K562 (cell line): ENCODE measurements at regions not wholly inside any gene's neighbourhood (a gene's known extent, or its start where the extent isn't known, plus 50 kb on each side); places are given as distances from the start of the nearest gene placed in this dataset.

Source experiments
- ATAC-seq: fragments of 200-7000 bp; cut with Tn5 transposase; 3 replicates; pipeline ENCODE4 v1.9.1; 2020; ENCODE audit warnings: moderate library complexity
- BruUV-seq: library from RNA; stranded (reverse); fragments of 400-500 nt; replicated peaks from 2 replicates; lab custom pipeline; 2021; lab: Mats Ljungman, UMichigan
- CTCF ChIA-PET: fragments of 300-600 bp; formaldehyde crosslinking; extraction: SDS; loops from one replicate; lab custom pipeline; 2021; ENCODE audit warnings: low intra/inter-chr PET ratio; lab: Yijun Ruan, JAX
- POLR2A ChIA-PET: fragments of 300-600, 350-650 bp; sonication (Branson Sonifier 250); formaldehyde crosslinking; extraction: SDS; loops from one replicate; lab custom pipeline; 2021; ENCODE audit warnings: antibody characterized with exemption, inconsistent platforms; lab: Yijun Ruan, JAX
- DNase-seq, 4 experiments: peaks; one replicate each; pipeline versions ENCODE4 v3.0.0 to v3.0.0-alpha.2; 2011 to 2018; ENCODE audit warnings: low spot score in 3 of 4, mixed read lengths in 3 of 4; ENCODE audit errors: extremely low read depth in 1 of 4
- FAIRE-seq: peaks from 2 replicates; lab custom pipeline; 2011; peaks lifted over from hg19 to GRCh38; lab: Jason Lieb, UNC
- H2AFZ ChIP-seq: 2 replicates; pipeline ENCODE4 v1.6.0; 2011; ENCODE audit warnings: low read depth, low read length, control low read depth, inconsistent platforms
- H3K27ac ChIP-seq: fragments of 200-600 bp; 3 replicates; pipeline ENCODE4 v1.8.0; 2011; ENCODE audit warnings: low read depth, mild to moderate bottlenecking, control low read depth, inconsistent platforms, low read length, moderate library complexity, mixed read lengths; ENCODE audit errors: extremely low read depth
- H3K27me3 ChIP-seq, 2 experiments: fragments of 300-600 bp in 1 of 2; 2 replicates in 1 of 2; 3 replicates in 1 of 2; pipeline versions ENCODE4 v1.6.0 to v1.8.0; 2011; ENCODE audit warnings: inconsistent platforms in 2 of 2, low read length in 2 of 2, mild to moderate bottlenecking in 1 of 2, mixed read lengths in 1 of 2, moderate library complexity in 1 of 2; ENCODE audit not compliant: control insufficient read depth in 2 of 2, insufficient read depth in 2 of 2
- H3K36me3 ChIP-seq: fragments of 300-600 bp; 3 replicates; pipeline ENCODE4 v1.8.0; 2011; ENCODE audit warnings: mild to moderate bottlenecking, low read length, inconsistent platforms; ENCODE audit not compliant: control insufficient read depth, insufficient read depth
- H3K4me1 ChIP-seq, 2 experiments: fragments of 200-600 bp in 1 of 2; replicated peaks in 1 of 2; 2 replicates in 1 of 2; 3 replicates in 1 of 2; pipeline versions ENCODE4 v1.5.1 to v1.8.0; 2011; ENCODE audit warnings: inconsistent platforms in 2 of 2, low read length in 2 of 2, mild to moderate bottlenecking in 1 of 2, mixed read lengths in 1 of 2, moderate library complexity in 1 of 2; ENCODE audit not compliant: control insufficient read depth in 2 of 2, insufficient read depth in 2 of 2
- H3K4me2 ChIP-seq: 2 replicates; pipeline ENCODE4 v1.6.1; 2011; ENCODE audit warnings: low read length, control low read depth, inconsistent platforms, mixed read lengths; ENCODE audit not compliant: insufficient read depth
- H3K4me3 ChIP-seq: fragments of 200-600 bp; sonication (generic), shearing (Covaris generic); 2 replicates; pipeline ENCODE4 v1.5.1; 2016; ENCODE audit warnings: control low read depth, inconsistent platforms
- H3K79me2 ChIP-seq: fragments of 200-600 bp; 3 replicates; pipeline ENCODE4 v1.8.0; 2011; ENCODE audit warnings: low read length, inconsistent platforms; ENCODE audit not compliant: control insufficient read depth, insufficient read depth
- H3K9ac ChIP-seq, 2 experiments: 2 replicates each; pipeline versions ENCODE4 v1.6.0 to v1.6.1; 2011; ENCODE audit warnings: low read depth in 2 of 2, low read length in 2 of 2, control low read depth in 1 of 2, inconsistent platforms in 1 of 2, mild to moderate bottlenecking in 1 of 2, mixed read lengths in 1 of 2; ENCODE audit not compliant: insufficient read depth in 1 of 2
- H3K9me1 ChIP-seq: one replicate; pipeline ENCODE4 v1.6.0; 2011; ENCODE audit warnings: inconsistent platforms, mild to moderate bottlenecking, low read length, moderate library complexity; ENCODE audit not compliant: control insufficient read depth, insufficient read depth
- H3K9me3 ChIP-seq: replicated peaks from 2 replicates; pipeline ENCODE4 v1.5.1; 2011; ENCODE audit warnings: low read depth, low read length, inconsistent platforms; ENCODE audit not compliant: control insufficient read depth, insufficient read depth
- H4K20me1 ChIP-seq: replicated peaks from 2 replicates; pipeline ENCODE4 v1.6.1; 2011; ENCODE audit warnings: low read length, inconsistent platforms, mixed read lengths; ENCODE audit not compliant: control insufficient read depth, insufficient read depth
- ATF3 ChIP-seq, 2 experiments: fragments of 450-650 bp in 1 of 2; sonication (generic) in 1 of 2; formaldehyde crosslinking in 1 of 2; IDR thresholded peaks in 1 of 2; conservative IDR thresholded peaks in 1 of 2; 2 replicates each; pipeline versions ENCODE4 v1.6.1 to v1.8.1; 2016 to 2023; ENCODE audit warnings: mild to moderate bottlenecking in 2 of 2, moderate library complexity in 2 of 2, inconsistent platforms in 1 of 2, missing genetic modification reagents in 1 of 2
- BDP1 ChIP-seq: IDR thresholded peaks from 3 replicates; pipeline ENCODE4 v1.6.1; 2011; ENCODE audit not compliant: insufficient read length, insufficient read depth
- CBX5 ChIP-seq: IDR thresholded peaks from 2 replicates; pipeline ENCODE4 v1.6.1; 2014; ENCODE audit warnings: low read depth, borderline replicate concordance
- FIP1L1 ChIP-seq: fragments of 200-400 bp; formaldehyde crosslinking; IDR thresholded peaks from 2 replicates; pipeline ENCODE4 v1.6.1; 2018; ENCODE audit warnings: mild to moderate bottlenecking, low read depth, low read length; ENCODE audit not compliant: poor library complexity, severe bottlenecking
- HDAC1 ChIP-seq, 2 experiments: fragments of 450-650 bp; IDR thresholded peaks; 2 replicates each; pipeline ENCODE4 v1.6.1; 2016 to 2017; ENCODE audit warnings: inconsistent platforms in 1 of 2, mild to moderate bottlenecking in 1 of 2, moderate library complexity in 1 of 2
- HNRNPH1 ChIP-seq: fragments of 200-400 bp; formaldehyde crosslinking; optimal IDR thresholded peaks from 2 replicates; pipeline ENCODE3; 2017; ENCODE audit warnings: low read depth, mild to moderate bottlenecking, low read length, moderate library complexity
- KDM1A ChIP-seq, 2 experiments: fragments of 450-650 bp; IDR thresholded peaks; 2 replicates each; pipeline ENCODE4 v1.6.1; 2016; ENCODE audit warnings: mild to moderate bottlenecking in 2 of 2
- MXI1 ChIP-seq: IDR thresholded peaks from 2 replicates; pipeline ENCODE4 v1.6.1; 2011; ENCODE audit warnings: low read depth, mild to moderate bottlenecking, improper control_type of control experiment, low read length
- MYBL2 ChIP-seq, 2 experiments: fragments of 450-650 bp in 1 of 2; sonication (generic) in 1 of 2; formaldehyde crosslinking in 1 of 2; IDR thresholded peaks; 2 replicates each; pipeline versions ENCODE4 v1.6.1 to v1.8.1; 2017 to 2022; ENCODE audit warnings: borderline replicate concordance in 1 of 2, inconsistent platforms in 1 of 2, low read depth in 1 of 2, mild to moderate bottlenecking in 1 of 2, missing genetic modification reagents in 1 of 2, moderate library complexity in 1 of 2
- NONO ChIP-seq, 2 experiments: fragments of 200-400 bp in 1 of 2; fragments of 450-650 bp in 1 of 2; formaldehyde crosslinking in 1 of 2; IDR thresholded peaks; 2 replicates each; pipeline ENCODE4 v1.6.1; 2017; ENCODE audit warnings: low read depth in 2 of 2, mild to moderate bottlenecking in 2 of 2, moderate library complexity in 2 of 2, low read length in 1 of 2
- SMARCE1 ChIP-seq: fragments of 450-650 bp; IDR thresholded peaks from 2 replicates; pipeline ENCODE4 v1.7.1; 2016; ENCODE audit warnings: mild to moderate bottlenecking
- USF1 ChIP-seq: sonication (generic); formaldehyde crosslinking; IDR thresholded peaks from 2 replicates; pipeline ENCODE4 v1.9.0; 2022; ENCODE audit warnings: mild to moderate bottlenecking, missing genetic modification reagents
- ZNF561 ChIP-seq: fragments of 450-650 bp; formaldehyde crosslinking; conservative IDR thresholded peaks from 2 replicates; pipeline ENCODE4 v1.4.0; 2020; ENCODE audit warnings: mild to moderate bottlenecking, moderate library complexity
- ZNF79 ChIP-seq: fragments of 250-450 bp; sonication (Bioruptor Pico); IDR thresholded peaks from 2 replicates; pipeline ENCODE4 v1.4.0; 2020; ENCODE audit warnings: low read depth, mild to moderate bottlenecking, moderate library complexity
- WGBS: fragments of 100-300 bp; shearing (Covaris generic); methylation state at CpG from one replicate; pipeline ENCODE4 v1.1.6; 2016; ENCODE audit warnings: low coverage, mixed read lengths; ENCODE audit not compliant: insufficient coverage; ENCODE audit errors: missing lambda C conversion rate; 5-methylcytosine and 5-hydroxymethylcytosine counted together
- in situ Hi-C: fragments of 300-500 bp; cut with MboI; formaldehyde crosslinking; loops from 4 replicates; pipeline ENCODE4 v1.15.0; 2018; ENCODE audit warnings: inconsistent platforms, mixed read lengths
- intact Hi-C: fragments of 100-400 bp; cut with micrococcal nuclease; formaldehyde crosslinking; loops from 2 replicates; pipeline ENCODE4 v1.14.2; 2022
- TF ChIP-seq, protein P1 (sequence below): fragments of 450-650 bp; formaldehyde crosslinking; IDR thresholded peaks from 2 replicates; pipeline ENCODE4 v1.4.0; 2022; ENCODE audit warnings: mild to moderate bottlenecking, moderate library complexity
- TF ChIP-seq, protein P2 (sequence below): sonication (generic); formaldehyde crosslinking; IDR thresholded peaks from 2 replicates; pipeline ENCODE4 v1.8.1; 2022; ENCODE audit warnings: missing genetic modification reagents

DNA sequence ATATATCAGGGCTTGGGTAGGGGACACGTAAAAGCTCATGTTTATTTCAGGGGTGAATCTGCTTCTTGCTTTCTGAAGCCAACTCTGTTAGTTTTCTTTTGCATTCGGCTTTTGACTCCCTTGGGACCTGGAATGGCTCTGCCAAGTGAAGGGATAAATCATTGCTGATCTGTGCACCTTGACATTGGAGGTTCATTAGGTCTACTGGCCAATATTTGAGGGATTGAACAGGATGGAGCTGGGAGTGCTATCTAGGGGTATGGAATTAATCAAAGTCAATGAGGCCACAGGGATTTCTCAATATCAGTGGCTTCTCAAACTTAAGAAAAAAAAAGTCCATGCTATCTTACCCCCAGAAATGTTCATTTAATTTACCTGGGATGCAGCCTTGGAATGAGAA, 203.5 kb upstream of the RMST start:
- H3K27ac ChIP-seq: no peak overlapping the region
- no peak overlapping the region for H3K4me2 ChIP-seq
- H4K20me1 ChIP-seq: no peaks in the 10 kb centered on the region
- ATAC-seq (no peak), DNase-seq (no peak), FAIRE-seq (no peak)
- H3K9me3 ChIP-seq: no peaks in the 10 kb centered on the region
- no TSS peak for BruUV-seq
- no peak overlapping the region for H2AFZ ChIP-seq
- H3K9me1 ChIP-seq: no peaks in the 10 kb centered on the region
- ChIA-PET POLR2A (no interaction called here), CTCF (no interaction called here)
- intact Hi-C loops (no loop called here), in situ Hi-C loops (no loop called here)
- no peak overlapping the region for H3K9ac ChIP-seq
- H3K4me3 ChIP-seq: no peak overlapping the region
- no peaks in the 10 kb centered on the region for H3K4me1 ChIP-seq
- WGBS: 0% methylated on average over 2 of the region's 2 CpGs
- no peaks in the 10 kb centered on the region for H3K27me3 ChIP-seq
- TF ChIP-seq NONO (IDR thresholded peaks at IDR 0.05; ENCODE audit: low read depth in 2 of 2, low read length in 1 of 2): no peak
- no peak for TF ChIP-seq CBX5
- no peak for TF ChIP-seq KDM1A (IDR thresholded peaks at IDR 0.05)
- TF ChIP-seq BDP1: no peak
- TF ChIP-seq, protein P1, sequence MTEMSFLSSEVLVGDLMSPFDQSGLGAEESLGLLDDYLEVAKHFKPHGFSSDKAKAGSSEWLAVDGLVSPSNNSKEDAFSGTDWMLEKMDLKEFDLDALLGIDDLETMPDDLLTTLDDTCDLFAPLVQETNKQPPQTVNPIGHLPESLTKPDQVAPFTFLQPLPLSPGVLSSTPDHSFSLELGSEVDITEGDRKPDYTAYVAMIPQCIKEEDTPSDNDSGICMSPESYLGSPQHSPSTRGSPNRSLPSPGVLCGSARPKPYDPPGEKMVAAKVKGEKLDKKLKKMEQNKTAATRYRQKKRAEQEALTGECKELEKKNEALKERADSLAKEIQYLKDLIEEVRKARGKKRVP (CRISPR knock-in tag): no peak
- TF ChIP-seq FIP1L1: no peak
- no peak for TF ChIP-seq HDAC1 (IDR thresholded peaks at IDR 0.05)
- no peak for TF ChIP-seq ZNF561
- TF ChIP-seq USF1 (CRISPR knock-in tag): no peak
- no peak for TF ChIP-seq MYBL2 (IDR thresholded peaks at IDR 0.05; ENCODE audit: low read depth)
- no peak for TF ChIP-seq MYBL2 (CRISPR knock-in tag; IDR thresholded peaks at IDR 0.05; ENCODE audit: borderline replicate concordance)
- TF ChIP-seq SMARCE1: no peak
- TF ChIP-seq MXI1: no peak
- TF ChIP-seq HNRNPH1: no peak
- TF ChIP-seq, protein P2, sequence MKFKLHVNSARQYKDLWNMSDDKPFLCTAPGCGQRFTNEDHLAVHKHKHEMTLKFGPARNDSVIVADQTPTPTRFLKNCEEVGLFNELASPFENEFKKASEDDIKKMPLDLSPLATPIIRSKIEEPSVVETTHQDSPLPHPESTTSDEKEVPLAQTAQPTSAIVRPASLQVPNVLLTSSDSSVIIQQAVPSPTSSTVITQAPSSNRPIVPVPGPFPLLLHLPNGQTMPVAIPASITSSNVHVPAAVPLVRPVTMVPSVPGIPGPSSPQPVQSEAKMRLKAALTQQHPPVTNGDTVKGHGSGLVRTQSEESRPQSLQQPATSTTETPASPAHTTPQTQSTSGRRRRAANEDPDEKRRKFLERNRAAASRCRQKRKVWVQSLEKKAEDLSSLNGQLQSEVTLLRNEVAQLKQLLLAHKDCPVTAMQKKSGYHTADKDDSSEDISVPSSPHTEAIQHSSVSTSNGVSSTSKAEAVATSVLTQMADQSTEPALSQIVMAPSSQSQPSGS (CRISPR knock-in tag): no peak
- TF ChIP-seq ATF3 (IDR thresholded peaks at IDR 0.05): no peak
- TF ChIP-seq ATF3 (CRISPR knock-in tag; conservative IDR thresholded peaks at IDR 0.05): no peak
- no peak for TF ChIP-seq ZNF79 (CRISPR knock-in tag)
- H3K36me3 ChIP-seq: no peaks in the 10 kb centered on the region
- no peaks in the 10 kb centered on the region for H3K79me2 ChIP-seq
